ENCODE measurements at regions not wholly inside any gene's neighbourhood (a gene's known extent, or its start where the extent isn't known, plus 50 kb on each side); places are given as distances from the start of the nearest gene placed in this dataset.

- DNase-seq: no peak
Measured at GRCh38 chr18:53644799-53645471, 579.5 kb downstream of the MBD2 start.

GRCh38 chr18:53639687-53640086 lies 584.8 kb downstream of the MBD2 start:
- DNase-seq: no peak

GRCh38 chr18:53629337-53629736 lies 595.1 kb downstream of the MBD2 start:
- DNase-seq: no peak

- no peak for DNase-seq
Measured at GRCh38 chr18:53625997-53626599, 598.4 kb downstream of the MBD2 start.

GRCh38 chr18:53610957-53611356 lies 613.5 kb downstream of the MBD2 start:
- no peak for DNase-seq

- no peak for DNase-seq
Measured at GRCh38 chr18:53606792-53607191, 617.7 kb downstream of the MBD2 start.

GRCh38 chr18:53605198-53605597 lies 619.3 kb downstream of the MBD2 start:
- DNase-seq: no peak

GRCh38 chr18:53603276-53603675 lies 621.2 kb downstream of the MBD2 start:
- DNase-seq: no peak

- no peak for DNase-seq
Measured at GRCh38 chr18:53601344-53601743, 623.1 kb downstream of the MBD2 start.

- DNase-seq: no peak
Measured at GRCh38 chr18:53586923-53587322, 637.5 kb downstream of the MBD2 start.
